ENCODE measurements at regions not wholly inside any gene's neighbourhood (a gene's known extent, or its start where the extent isn't known, plus 50 kb on each side); places are given as distances from the start of the nearest gene placed in this dataset.
A peak's percentile ranks its signal among the peaks of the same experiment; 100 is the strongest.

DNA sequence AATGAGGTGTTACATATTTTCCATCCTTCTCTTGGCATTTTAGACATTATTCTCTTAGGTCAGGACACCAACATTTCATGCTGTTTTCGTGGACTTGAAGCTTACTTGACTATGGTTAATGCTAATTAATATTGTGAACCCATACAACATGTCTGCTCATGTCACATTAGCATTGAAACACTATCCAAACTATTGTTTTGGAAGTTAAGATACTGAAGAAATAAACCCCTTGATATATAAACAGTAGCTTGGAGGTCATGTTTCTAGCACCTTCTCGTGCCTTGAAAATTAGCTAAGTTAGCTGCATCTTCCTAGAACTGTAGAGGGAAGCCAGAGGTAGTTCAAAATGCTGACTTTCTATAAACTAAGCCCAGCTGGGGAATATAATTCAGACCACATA, 288.8 kb downstream of the LTN1 start:
- DNase-seq (ENCODE audit: low read depth, low spot score): no peak
- no peaks in the 10 kb centered on the region for H3K27me3 ChIP-seq (ENCODE audit: control insufficient read depth, extremely low read depth, insufficient read depth, low read length)
- TF ChIP-seq CTCF (optimal IDR thresholded peaks at IDR 0.05 in 1 of 3, IDR thresholded peaks at IDR 0.05 in 1 of 3, conservative IDR thresholded peaks at IDR 0.05 in 1 of 3; ENCODE audit: extremely low read depth in 1 of 3, insufficient read depth in 2 of 3, low read length in 3 of 3): no peak
- no peak for TF ChIP-seq EZH2 (IDR thresholded peaks at IDR 0.05; ENCODE audit: low read length)
- peak; percentile 57 for FAIRE-seq
- H3K9me3 ChIP-seq (ENCODE audit: control insufficient read depth, low read depth, low read length): no peaks in the 10 kb centered on the region
- H3K79me2 ChIP-seq (ENCODE audit: control insufficient read depth, insufficient read depth, low read length): no peaks in the 10 kb centered on the region
- H3K4me2 ChIP-seq (ENCODE audit: control insufficient read depth, extremely low read depth, insufficient read depth, low read depth, low read length): no peak overlapping the region
- no peak overlapping the region for H3K4me3 ChIP-seq (ENCODE audit: control insufficient read depth in 2 of 3, extremely low read depth in 1 of 3, insufficient read depth in 2 of 3, low read depth in 1 of 3, low read length in 3 of 3)
- H3K4me1 ChIP-seq (ENCODE audit: control insufficient read depth, extremely low read depth, insufficient read depth, low read length): peaks cover 27% of the 10 kb centered on the region
- no peak overlapping the region for H3K9ac ChIP-seq (ENCODE audit: control insufficient read depth, extremely low read depth, insufficient read depth, low read length)
- no peaks in the 10 kb centered on the region for H4K20me1 ChIP-seq (ENCODE audit: control insufficient read depth, extremely low read depth, insufficient read depth, low read length)
- no peak overlapping the region for H3K27ac ChIP-seq (ENCODE audit: control insufficient read depth, insufficient read depth, low read length)
- H3K9me1 ChIP-seq (ENCODE audit: control insufficient read depth, extremely low read depth, insufficient read depth, low read length): no peaks in the 10 kb centered on the region
- H3K36me3 ChIP-seq (ENCODE audit: control insufficient read depth in 2 of 2, extremely low read depth in 1 of 2, insufficient read depth in 2 of 2, low read length in 2 of 2): no peaks in the 10 kb centered on the region
- dilution Hi-C loops (cut with MboI; ENCODE audit: extremely low pct_ligation_motif_present, low sequenced_read_pairs): no loop called here
- peak overlapping the region; percentile 63 for H2AFZ ChIP-seq (ENCODE audit: control insufficient read depth, low read length)

GRCh38 chr21:28699596-28700259, 292.9 kb downstream of the LTN1 start:
- peak overlapping the region; percentile 20 for H3K27ac ChIP-seq (ENCODE audit: control insufficient read depth, insufficient read depth, low read length)
- H3K9ac ChIP-seq (ENCODE audit: control insufficient read depth, extremely low read depth, insufficient read depth, low read length): no peak overlapping the region
- H3K4me2 ChIP-seq (ENCODE audit: control insufficient read depth, extremely low read depth, insufficient read depth, low read depth, low read length): peak overlapping the region; percentile 52
- H3K9me1 ChIP-seq (ENCODE audit: control insufficient read depth, extremely low read depth, insufficient read depth, low read length): no peaks in the 10 kb centered on the region
- no peak for DNase-seq (ENCODE audit: low read depth, low spot score)
- no peaks in the 10 kb centered on the region for H4K20me1 ChIP-seq (ENCODE audit: control insufficient read depth, extremely low read depth, insufficient read depth, low read length)
- no peak overlapping the region for H3K4me3 ChIP-seq (ENCODE audit: control insufficient read depth in 2 of 3, extremely low read depth in 1 of 3, insufficient read depth in 2 of 3, low read depth in 1 of 3, low read length in 3 of 3)
- H3K36me3 ChIP-seq (ENCODE audit: control insufficient read depth in 2 of 2, extremely low read depth in 1 of 2, insufficient read depth in 2 of 2, low read length in 2 of 2): no peaks in the 10 kb centered on the region
- H2AFZ ChIP-seq (ENCODE audit: control insufficient read depth, low read length): peak overlapping the region; percentile 78
- no peaks in the 10 kb centered on the region for H3K79me2 ChIP-seq (ENCODE audit: control insufficient read depth, insufficient read depth, low read length)
- TF ChIP-seq CTCF (optimal IDR thresholded peaks at IDR 0.05 in 1 of 3, IDR thresholded peaks at IDR 0.05 in 1 of 3, conservative IDR thresholded peaks at IDR 0.05 in 1 of 3; ENCODE audit: extremely low read depth in 1 of 3, insufficient read depth in 2 of 3, low read length in 3 of 3) (no peak), EZH2 (IDR thresholded peaks at IDR 0.05; ENCODE audit: low read length) (no peak)
- dilution Hi-C loops (cut with MboI; ENCODE audit: extremely low pct_ligation_motif_present, low sequenced_read_pairs): no loop called here
- no peak for FAIRE-seq
- H3K9me3 ChIP-seq (ENCODE audit: control insufficient read depth, low read depth, low read length): no peaks in the 10 kb centered on the region
- no peaks in the 10 kb centered on the region for H3K27me3 ChIP-seq (ENCODE audit: control insufficient read depth, extremely low read depth, insufficient read depth, low read length)
- H3K4me1 ChIP-seq (ENCODE audit: control insufficient read depth, extremely low read depth, insufficient read depth, low read length): peaks cover 24% of the 10 kb centered on the region
